ENCODE measurements at regions not wholly inside any gene's neighbourhood (a gene's known extent, or its start where the extent isn't known, plus 50 kb on each side); places are given as distances from the start of the nearest gene placed in this dataset.
"Not testable (repeated sequence)": the region's sequence is repeated elsewhere in the genome, so short reads cannot be mapped to it uniquely, and the experiment has no call there.

- H3K9ac ChIP-seq (ENCODE audit: low read length in 3 of 3); H3K4me1 ChIP-seq (ENCODE audit: control insufficient read depth in 2 of 3, insufficient read depth in 2 of 3, low read depth in 1 of 3, low read length in 3 of 3); DNase-seq; H3K27me3 ChIP-seq (ENCODE audit: control insufficient read depth, insufficient read depth, low read length); H3K9me3 ChIP-seq (ENCODE audit: control insufficient read depth in 2 of 3, insufficient read depth in 1 of 3, low read length in 3 of 3); H3K36me3 ChIP-seq (ENCODE audit: control insufficient read depth in 2 of 3, insufficient read depth in 3 of 3, low read length in 3 of 3); FAIRE-seq; intact Hi-C loops (cut with DNase I); H3K27ac ChIP-seq (ENCODE audit: low read depth in 2 of 2, low read length in 2 of 2); H3K4me3 ChIP-seq (ENCODE audit: low read length in 3 of 3): not testable (repeated sequence)
Measured at GRCh38 chr15:20020588-20020987, 521.0 kb downstream of the GOLGA6L6 start.

DNA sequence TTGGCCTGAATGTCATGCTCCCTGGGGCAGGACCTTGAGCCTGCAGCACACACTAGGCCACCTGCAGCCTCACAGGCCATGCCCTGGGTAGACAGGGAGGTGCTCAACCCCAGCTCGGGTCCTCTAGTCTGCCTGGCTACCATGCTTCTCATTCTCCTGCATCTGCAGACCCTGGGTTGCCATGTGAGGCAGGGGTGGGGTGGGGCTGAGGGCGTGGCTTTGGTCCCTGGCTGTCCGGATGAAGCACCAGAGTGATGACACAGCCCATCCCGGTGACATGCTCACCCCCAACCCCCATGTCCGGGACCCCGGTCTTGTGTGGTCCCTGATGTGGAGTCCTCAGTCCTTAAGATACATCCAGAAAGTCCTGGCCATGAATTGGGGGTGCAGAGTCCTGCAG is 521.8 kb downstream of the GOLGA6L6 start:
- H3K27me3 ChIP-seq (ENCODE audit: control insufficient read depth, insufficient read depth, low read length); DNase-seq; H3K9ac ChIP-seq (ENCODE audit: low read length in 3 of 3); H3K4me3 ChIP-seq (ENCODE audit: low read length in 3 of 3); FAIRE-seq; H3K36me3 ChIP-seq (ENCODE audit: control insufficient read depth in 2 of 3, insufficient read depth in 3 of 3, low read length in 3 of 3); H3K9me3 ChIP-seq (ENCODE audit: control insufficient read depth in 2 of 3, insufficient read depth in 1 of 3, low read length in 3 of 3); H3K27ac ChIP-seq (ENCODE audit: low read depth in 2 of 2, low read length in 2 of 2); intact Hi-C loops (cut with DNase I); H3K4me1 ChIP-seq (ENCODE audit: control insufficient read depth in 2 of 3, insufficient read depth in 2 of 3, low read depth in 1 of 3, low read length in 3 of 3): not testable (repeated sequence)

DNA sequence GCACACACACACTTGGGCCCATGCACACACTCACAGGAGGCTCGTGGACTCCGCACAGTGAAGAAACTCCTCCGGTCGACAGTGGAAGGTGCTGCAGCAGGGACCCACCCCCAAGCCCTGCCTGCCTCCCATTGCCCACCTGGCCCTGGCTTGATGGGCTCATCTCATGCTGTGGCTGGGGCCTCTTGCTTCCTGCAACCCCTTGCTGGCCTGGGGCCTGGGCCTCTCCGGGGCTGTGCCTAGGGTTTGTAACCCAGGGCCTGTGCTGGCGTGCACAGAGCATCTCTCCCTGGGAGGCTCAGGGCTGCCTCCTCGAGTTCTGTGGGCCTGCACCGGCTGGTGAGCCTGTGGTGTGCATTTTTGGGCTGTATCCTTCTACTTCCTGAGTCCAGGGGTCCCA is 524.0 kb downstream of the GOLGA6L6 start:
- H3K27me3 ChIP-seq (ENCODE audit: control insufficient read depth, insufficient read depth, low read length); FAIRE-seq; DNase-seq; intact Hi-C loops (cut with DNase I); H3K4me3 ChIP-seq (ENCODE audit: low read length in 3 of 3); H3K4me1 ChIP-seq (ENCODE audit: control insufficient read depth in 2 of 3, insufficient read depth in 2 of 3, low read depth in 1 of 3, low read length in 3 of 3); H3K36me3 ChIP-seq (ENCODE audit: control insufficient read depth in 2 of 3, insufficient read depth in 3 of 3, low read length in 3 of 3); H3K27ac ChIP-seq (ENCODE audit: low read depth in 2 of 2, low read length in 2 of 2); H3K9me3 ChIP-seq (ENCODE audit: control insufficient read depth in 2 of 3, insufficient read depth in 1 of 3, low read length in 3 of 3); H3K9ac ChIP-seq (ENCODE audit: low read length in 3 of 3): not testable (repeated sequence)

DNA sequence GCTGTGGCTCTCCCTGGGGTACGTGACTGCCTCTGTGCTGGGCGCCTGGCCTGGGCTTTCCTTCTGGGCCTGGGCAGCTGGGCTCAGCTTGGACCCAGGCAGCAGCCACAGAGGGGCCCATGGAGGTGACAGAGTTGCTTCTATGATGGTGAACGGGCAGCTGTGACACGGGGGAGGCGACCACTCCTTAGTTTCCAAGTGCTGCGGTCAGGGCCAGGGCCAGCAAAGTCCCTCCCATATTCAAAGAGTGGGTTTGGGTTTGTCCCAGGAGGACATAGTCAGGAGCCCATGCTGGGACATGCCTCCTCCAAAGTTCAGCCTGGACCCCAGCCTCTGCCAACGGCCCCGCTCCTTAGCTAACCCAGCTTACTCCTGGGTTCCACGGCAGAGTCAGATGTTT is 524.7 kb downstream of the GOLGA6L6 start:
- FAIRE-seq; H3K27me3 ChIP-seq (ENCODE audit: control insufficient read depth, insufficient read depth, low read length); H3K9me3 ChIP-seq (ENCODE audit: control insufficient read depth in 2 of 3, insufficient read depth in 1 of 3, low read length in 3 of 3); H3K4me1 ChIP-seq (ENCODE audit: control insufficient read depth in 2 of 3, insufficient read depth in 2 of 3, low read depth in 1 of 3, low read length in 3 of 3); H3K9ac ChIP-seq (ENCODE audit: low read length in 3 of 3); intact Hi-C loops (cut with DNase I); H3K27ac ChIP-seq (ENCODE audit: low read depth in 2 of 2, low read length in 2 of 2); DNase-seq; H3K36me3 ChIP-seq (ENCODE audit: control insufficient read depth in 2 of 3, insufficient read depth in 3 of 3, low read length in 3 of 3); H3K4me3 ChIP-seq (ENCODE audit: low read length in 3 of 3): not testable (repeated sequence)

DNA sequence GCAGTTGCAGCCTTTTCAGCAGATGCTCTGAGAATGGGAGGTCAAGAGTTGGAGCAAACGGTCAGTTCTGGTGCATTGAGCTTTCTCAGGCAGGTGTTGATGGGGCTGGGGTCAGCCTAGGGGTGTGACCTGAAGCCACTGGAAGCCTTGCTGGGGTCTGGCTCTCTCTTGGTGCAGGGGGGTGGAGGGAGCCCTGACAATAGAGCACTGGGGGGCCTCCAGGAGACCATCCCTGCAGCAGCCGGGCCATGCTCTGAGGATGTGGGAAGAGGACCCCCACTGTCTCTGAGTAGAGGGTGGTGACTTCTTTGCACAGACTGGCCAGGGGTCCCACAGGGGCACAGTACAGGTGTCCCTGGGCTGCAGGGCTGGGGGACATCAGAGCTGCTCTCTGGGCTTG is 528.8 kb downstream of the GOLGA6L6 start:
- H3K4me3 ChIP-seq (ENCODE audit: low read length in 3 of 3); H3K27ac ChIP-seq (ENCODE audit: low read depth in 2 of 2, low read length in 2 of 2); FAIRE-seq; H3K9me3 ChIP-seq (ENCODE audit: control insufficient read depth in 2 of 3, insufficient read depth in 1 of 3, low read length in 3 of 3); intact Hi-C loops (cut with DNase I); H3K9ac ChIP-seq (ENCODE audit: low read length in 3 of 3); DNase-seq; H3K27me3 ChIP-seq (ENCODE audit: control insufficient read depth, insufficient read depth, low read length); H3K4me1 ChIP-seq (ENCODE audit: control insufficient read depth in 2 of 3, insufficient read depth in 2 of 3, low read depth in 1 of 3, low read length in 3 of 3); H3K36me3 ChIP-seq (ENCODE audit: control insufficient read depth in 2 of 3, insufficient read depth in 3 of 3, low read length in 3 of 3): not testable (repeated sequence)

GRCh38 chr15:20010759-20011158 is 530.8 kb downstream of the GOLGA6L6 start:
- H3K27me3 ChIP-seq (ENCODE audit: control insufficient read depth, insufficient read depth, low read length); intact Hi-C loops (cut with DNase I); H3K9ac ChIP-seq (ENCODE audit: low read length in 3 of 3); H3K36me3 ChIP-seq (ENCODE audit: control insufficient read depth in 2 of 3, insufficient read depth in 3 of 3, low read length in 3 of 3); H3K27ac ChIP-seq (ENCODE audit: low read depth in 2 of 2, low read length in 2 of 2); H3K4me3 ChIP-seq (ENCODE audit: low read length in 3 of 3); H3K4me1 ChIP-seq (ENCODE audit: control insufficient read depth in 2 of 3, insufficient read depth in 2 of 3, low read depth in 1 of 3, low read length in 3 of 3); H3K9me3 ChIP-seq (ENCODE audit: control insufficient read depth in 2 of 3, insufficient read depth in 1 of 3, low read length in 3 of 3); FAIRE-seq: not testable (repeated sequence)
- DNase-seq = peak in 1 of 5 donors; percentile 54

DNA sequence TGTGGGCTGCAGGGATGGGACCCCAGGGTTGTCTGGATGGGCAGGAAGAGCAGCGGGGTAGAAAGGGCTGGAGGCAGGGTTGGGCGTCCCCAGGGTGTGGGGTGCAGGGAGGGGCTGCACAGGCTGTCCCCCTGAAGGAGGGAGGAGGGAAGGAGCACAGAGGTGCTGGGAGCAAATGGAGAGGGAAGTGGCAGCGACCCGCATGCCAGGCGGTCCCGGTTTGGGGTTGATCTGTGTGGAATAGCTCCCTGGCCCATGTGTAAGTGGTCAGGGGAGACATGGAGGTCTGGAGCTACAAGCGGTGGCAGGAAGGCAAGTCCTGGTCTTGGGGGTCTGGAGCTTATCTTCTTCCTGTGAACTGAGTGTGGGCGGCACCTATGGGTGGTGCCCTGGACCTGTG is 532.0 kb downstream of the GOLGA6L6 start:
- intact Hi-C loops (cut with DNase I); FAIRE-seq: not testable (repeated sequence)

GRCh38 chr15:20007338-20007737 is 534.3 kb downstream of the GOLGA6L6 start:
- H3K27me3 ChIP-seq (ENCODE audit: control insufficient read depth, insufficient read depth, low read length); H3K9ac ChIP-seq (ENCODE audit: low read length in 3 of 3); FAIRE-seq; intact Hi-C loops (cut with DNase I); H3K9me3 ChIP-seq (ENCODE audit: control insufficient read depth in 2 of 3, insufficient read depth in 1 of 3, low read length in 3 of 3); H3K4me1 ChIP-seq (ENCODE audit: control insufficient read depth in 2 of 3, insufficient read depth in 2 of 3, low read depth in 1 of 3, low read length in 3 of 3); DNase-seq; H3K4me3 ChIP-seq (ENCODE audit: low read length in 3 of 3); H3K36me3 ChIP-seq (ENCODE audit: control insufficient read depth in 2 of 3, insufficient read depth in 3 of 3, low read length in 3 of 3); H3K27ac ChIP-seq (ENCODE audit: low read depth in 2 of 2, low read length in 2 of 2): not testable (repeated sequence)

More for the DNA sequence above, 532.0 kb downstream of the GOLGA6L6 start:
- not testable (repeated sequence) for H3K4me3 ChIP-seq (ENCODE audit: low read length in 3 of 3); H3K27me3 ChIP-seq (ENCODE audit: control insufficient read depth, insufficient read depth, low read length); H3K9me3 ChIP-seq (ENCODE audit: control insufficient read depth in 2 of 3, insufficient read depth in 1 of 3, low read length in 3 of 3); H3K4me1 ChIP-seq (ENCODE audit: control insufficient read depth in 2 of 3, insufficient read depth in 2 of 3, low read depth in 1 of 3, low read length in 3 of 3); H3K9ac ChIP-seq (ENCODE audit: low read length in 3 of 3); H3K36me3 ChIP-seq (ENCODE audit: control insufficient read depth in 2 of 3, insufficient read depth in 3 of 3, low read length in 3 of 3); H3K27ac ChIP-seq (ENCODE audit: low read depth in 2 of 2, low read length in 2 of 2); DNase-seq

DNA sequence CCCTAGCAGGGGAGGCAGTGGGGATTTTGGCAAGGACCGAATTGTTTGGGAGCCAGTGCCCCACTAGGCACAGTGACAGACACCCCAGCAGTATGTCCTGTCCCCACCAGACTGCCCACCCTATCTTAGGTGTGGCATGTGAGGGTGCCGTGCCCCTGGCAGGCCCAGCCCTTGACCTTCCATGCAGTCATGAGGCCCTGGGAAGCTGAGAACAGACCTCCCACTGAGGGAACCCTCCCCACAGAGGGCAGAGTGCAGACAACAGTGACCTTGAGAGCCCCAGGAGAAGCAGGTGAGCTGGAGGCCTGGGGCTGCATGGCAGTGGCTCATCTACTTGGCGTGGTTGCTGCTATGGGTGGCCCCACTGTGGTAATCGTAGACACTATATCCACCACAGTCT is 538.1 kb downstream of the GOLGA6L6 start:
- H3K4me1 ChIP-seq (ENCODE audit: control insufficient read depth in 2 of 3, insufficient read depth in 2 of 3, low read depth in 1 of 3, low read length in 3 of 3); H3K36me3 ChIP-seq (ENCODE audit: control insufficient read depth in 2 of 3, insufficient read depth in 3 of 3, low read length in 3 of 3); H3K27ac ChIP-seq (ENCODE audit: low read depth in 2 of 2, low read length in 2 of 2); H3K4me3 ChIP-seq (ENCODE audit: low read length in 3 of 3); DNase-seq; H3K27me3 ChIP-seq (ENCODE audit: control insufficient read depth, insufficient read depth, low read length); H3K9ac ChIP-seq (ENCODE audit: low read length in 3 of 3); intact Hi-C loops (cut with DNase I); H3K9me3 ChIP-seq (ENCODE audit: control insufficient read depth in 2 of 3, insufficient read depth in 1 of 3, low read length in 3 of 3); FAIRE-seq: not testable (repeated sequence)

All from kidney (tissue), 10 donors.